H9 (cell line): ENCODE measurements at regions not wholly inside any gene's neighbourhood (a gene's known extent, or its start where the extent isn't known, plus 50 kb on each side); places are given as distances from the start of the nearest gene placed in this dataset.

Source experiments
- DNase-seq: peaks from one replicate; pipeline ENCODE4 v3.0.0-alpha.2; 2017
- H2AFZ ChIP-seq: one replicate; pipeline ENCODE4 v1.6.1; 2013; ENCODE audit warnings: mild to moderate bottlenecking, low read length, control low read depth, moderate library complexity
- H2AK5ac ChIP-seq: 2 replicates; pipeline ENCODE4 v1.6.1; 2013; ENCODE audit warnings: low read length, control low read depth, mixed read lengths; ENCODE audit not compliant: insufficient read length
- H2BK120ac ChIP-seq: one replicate; pipeline ENCODE4 v1.6.1; 2013; ENCODE audit warnings: low read depth, mild to moderate bottlenecking, low read length, control low read depth, inconsistent platforms; ENCODE audit not compliant: poor library complexity, severe bottlenecking
- H2BK12ac ChIP-seq: 2 replicates; pipeline ENCODE4 v1.6.1; 2013; ENCODE audit warnings: low read length, control low read depth, mixed read lengths, low read depth; ENCODE audit not compliant: insufficient read length
- H2BK15ac ChIP-seq: 2 replicates; pipeline ENCODE4 v1.6.1; 2013; ENCODE audit warnings: low read depth, low read length, control low read depth
- H2BK20ac ChIP-seq: one replicate; pipeline ENCODE4 v1.6.1; 2013; ENCODE audit warnings: low read depth, mild to moderate bottlenecking, low read length, control low read depth, inconsistent platforms; ENCODE audit not compliant: poor library complexity, severe bottlenecking
- H2BK5ac ChIP-seq: 2 replicates; pipeline ENCODE4 v1.6.1; 2013; ENCODE audit warnings: low read length, control low read depth, mixed read lengths; ENCODE audit not compliant: insufficient read length
- H3K14ac ChIP-seq: 2 replicates; pipeline ENCODE4 v1.6.1; 2013; ENCODE audit warnings: low read length, control low read depth; ENCODE audit not compliant: insufficient read depth
- H3K18ac ChIP-seq: 2 replicates; pipeline ENCODE4 v1.6.1; 2013; ENCODE audit warnings: low read depth, mild to moderate bottlenecking, mixed read lengths, low read length, control low read depth; ENCODE audit not compliant: insufficient read length
- H3K23ac ChIP-seq: 2 replicates; pipeline ENCODE4 v1.6.1; 2013; ENCODE audit warnings: low read length, control low read depth, mixed read lengths, low read depth; ENCODE audit not compliant: insufficient read length
- H3K23me2 ChIP-seq: 2 replicates; pipeline ENCODE4 v1.6.1; 2013; ENCODE audit warnings: low read depth, mild to moderate bottlenecking, mixed read lengths, low read length, control low read depth; ENCODE audit not compliant: insufficient read length, poor library complexity, severe bottlenecking
- H3K27ac ChIP-seq: 2 replicates; pipeline ENCODE4 v1.5.1; 2013; ENCODE audit warnings: low read length, control low read depth, mixed read lengths, low read depth; ENCODE audit not compliant: insufficient read length
- H3K27me3 ChIP-seq: 2 replicates; pipeline ENCODE4 v1.6.1; 2013; ENCODE audit warnings: low read length, control low read depth, inconsistent platforms; ENCODE audit not compliant: insufficient read depth
- H3K4ac ChIP-seq: 2 replicates; pipeline ENCODE4 v1.6.1; 2013; ENCODE audit warnings: low read depth, mild to moderate bottlenecking, control low read depth, inconsistent platforms, low read length, moderate library complexity
- H3K4me1 ChIP-seq: 2 replicates; pipeline ENCODE4 v1.6.1; 2013; ENCODE audit warnings: low read length, control low read depth, inconsistent platforms; ENCODE audit not compliant: insufficient read depth
- H3K4me2 ChIP-seq: 2 replicates; pipeline ENCODE4 v1.6.1; 2013; ENCODE audit warnings: low read length, control low read depth, mixed read lengths; ENCODE audit not compliant: insufficient read length, insufficient read depth
- H3K56ac ChIP-seq: 2 replicates; pipeline ENCODE4 v1.6.1; 2013; ENCODE audit warnings: low read depth, mild to moderate bottlenecking, mixed read lengths, low read length, control low read depth; ENCODE audit not compliant: insufficient read length
- H3K79me1 ChIP-seq: 2 replicates; pipeline ENCODE4 v1.6.1; 2013; ENCODE audit warnings: low read depth, mild to moderate bottlenecking, moderate library complexity, low read length, control low read depth, inconsistent platforms; ENCODE audit not compliant: insufficient read depth, poor library complexity, severe bottlenecking
- H3K79me2 ChIP-seq: 2 replicates; pipeline ENCODE4 v1.6.1; 2013; ENCODE audit warnings: low read length, control low read depth, inconsistent platforms; ENCODE audit not compliant: insufficient read depth
- H3K9ac ChIP-seq: 2 replicates; pipeline ENCODE4 v1.6.1; 2013; ENCODE audit warnings: low read length, control low read depth, mixed read lengths; ENCODE audit not compliant: insufficient read length; ENCODE audit errors: extremely low read depth
- H3K9me3 ChIP-seq: one replicate; pipeline ENCODE4 v1.6.1; 2013; ENCODE audit warnings: low read depth, low read length, inconsistent platforms; ENCODE audit not compliant: control insufficient read depth
- H3T11ph ChIP-seq: one replicate; pipeline ENCODE4 v1.6.1; 2013; ENCODE audit warnings: mild to moderate bottlenecking, low read length, control low read depth, inconsistent platforms
- H4K20me1 ChIP-seq: one replicate; pipeline ENCODE4 v1.6.1; 2013; ENCODE audit not compliant: control insufficient read depth, insufficient read length, insufficient read depth
- H4K5ac ChIP-seq: 2 replicates; pipeline ENCODE4 v1.6.1; 2013; ENCODE audit warnings: low read depth, mild to moderate bottlenecking, mixed read lengths, low read length, control low read depth; ENCODE audit not compliant: insufficient read length
- H4K8ac ChIP-seq: replicated peaks from 2 replicates; pipeline ENCODE4 v1.6.1; 2013; ENCODE audit warnings: low read length, control low read depth, mixed read lengths, low read depth; ENCODE audit not compliant: insufficient read length
- H4K91ac ChIP-seq: 2 replicates; pipeline ENCODE4 v1.6.1; 2013; ENCODE audit warnings: low read depth, mild to moderate bottlenecking, moderate library complexity, mixed read lengths, low read length, control low read depth; ENCODE audit not compliant: insufficient read length
- H3K27ac Mint-ChIP-seq, 3 experiments: 2 replicates in 2 of 3; 3 replicates in 1 of 3; pipeline ENCODE4 v1.8.0; 2020 to 2021; ENCODE audit warnings: mixed read lengths in 3 of 3, mild to moderate bottlenecking in 1 of 3, moderate library complexity in 1 of 3
- H3K27me3 Mint-ChIP-seq: 2 replicates; pipeline ENCODE4 v1.8.0; 2021; ENCODE audit warnings: low read depth, mild to moderate bottlenecking, moderate library complexity, mixed read lengths
- H3K36me3 Mint-ChIP-seq, 3 experiments: 2 replicates in 2 of 3; 3 replicates in 1 of 3; pipeline ENCODE4 v1.8.0; 2020 to 2021; ENCODE audit warnings: low read depth in 3 of 3, mixed read lengths in 3 of 3; ENCODE audit not compliant: insufficient read depth in 1 of 3
- H3K4me1 Mint-ChIP-seq, 2 experiments: 2 replicates each; pipeline ENCODE4 v1.8.0; 2020; ENCODE audit warnings: mixed read lengths in 2 of 2
- H3K4me3 Mint-ChIP-seq, 2 experiments: 2 replicates in 1 of 2; 3 replicates in 1 of 2; pipeline ENCODE4 v1.8.0; 2020 to 2021; ENCODE audit warnings: mild to moderate bottlenecking in 2 of 2, mixed read lengths in 2 of 2, moderate library complexity in 1 of 2
- H3K9me3 Mint-ChIP-seq, 2 experiments: 2 replicates in 1 of 2; 3 replicates in 1 of 2; pipeline ENCODE4 v1.8.0; 2020; ENCODE audit warnings: mild to moderate bottlenecking in 2 of 2, mixed read lengths in 2 of 2, moderate library complexity in 1 of 2
- WGBS: extraction: QIAGEN DNeasy Blood & Tissue Kit; methylation state at CpG from one replicate; pipeline ENCODE4 v1.1.7; 2013; ENCODE audit warnings: missing lambda C conversion rate, low lambda C conversion rate, mixed read lengths; ENCODE audit not compliant: insufficient read length; ENCODE audit errors: extremely low coverage; 5-methylcytosine and 5-hydroxymethylcytosine counted together
- TF ChIP-seq, protein P1 (sequence below): fragments of 200-600 bp; sonication (generic); conservative IDR thresholded peaks from 3 replicates; pipeline ENCODE4 v1.8.0; 2021; ENCODE audit warnings: antibody characterized with exemption, mild to moderate bottlenecking

DNA sequence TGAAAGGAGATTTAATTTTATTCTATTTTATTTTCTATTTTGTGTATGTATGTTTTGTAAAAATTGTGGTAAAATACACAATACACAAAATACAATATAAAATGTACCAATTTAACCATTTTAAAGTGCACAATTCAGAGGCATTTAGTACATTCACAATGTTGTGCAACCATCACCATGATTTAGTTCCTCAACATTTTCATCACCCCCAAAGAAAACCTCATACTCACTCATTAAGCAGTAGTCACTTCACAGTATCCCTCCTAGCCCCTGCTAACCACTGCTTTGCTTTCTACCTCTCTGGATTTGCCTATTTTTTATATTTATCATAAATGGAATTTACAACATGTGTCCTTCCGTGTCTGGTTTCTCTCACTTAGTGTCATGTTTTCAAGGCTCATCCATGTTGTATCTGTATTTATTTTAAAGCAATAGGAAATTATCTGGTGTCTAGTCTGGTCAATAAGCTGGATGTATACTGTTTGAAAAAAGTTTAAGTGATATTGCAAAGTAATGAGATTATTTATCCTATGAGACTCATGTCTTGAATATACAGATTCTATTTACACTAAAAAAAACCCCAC, 77.9 kb upstream of the GLS start:
- Histone ChIP-seq H4K91ac (no peak overlapping the region), H3K27ac (no peak overlapping the region), H2BK12ac (no peak overlapping the region), H2AFZ (no peak overlapping the region), H4K5ac (no peak overlapping the region), H3K4me2 (no peak overlapping the region), H2BK15ac (no peak overlapping the region), H3K14ac (no peak overlapping the region), H3K79me2 (no peaks in the 10 kb centered on the region), H4K8ac (no peak overlapping the region), H3K9ac (no peak overlapping the region), H3K79me1 (no peaks in the 10 kb centered on the region), H3T11ph (no peak overlapping the region), H2BK20ac (no peak overlapping the region), H3K23me2 (no peaks in the 10 kb centered on the region), H3K4me1 (peaks cover 5% of the 10 kb centered on the region), H3K23ac (no peak overlapping the region), H3K9me3 (no peaks in the 10 kb centered on the region), H4K20me1 (no peaks in the 10 kb centered on the region), H3K27me3 (no peaks in the 10 kb centered on the region), H3K18ac (no peak overlapping the region), H3K56ac (no peak overlapping the region), H2BK120ac (no peak overlapping the region), H2AK5ac (no peak overlapping the region), H2BK5ac (no peak overlapping the region), H3K4ac (no peak overlapping the region)
- H3K27me3 Mint-ChIP-seq: no peaks in the 10 kb centered on the region
- peaks cover 35% of the 10 kb centered on the region in 2 experiments for H3K4me1 Mint-ChIP-seq
- no CpG with 5 or more reads among the region's 1 CpG for WGBS
- DNase-seq: no peak
- no peak overlapping the region for H3K27ac Mint-ChIP-seq
- no peaks in the 10 kb centered on the region for H3K36me3 Mint-ChIP-seq
- TF ChIP-seq, protein P1, sequence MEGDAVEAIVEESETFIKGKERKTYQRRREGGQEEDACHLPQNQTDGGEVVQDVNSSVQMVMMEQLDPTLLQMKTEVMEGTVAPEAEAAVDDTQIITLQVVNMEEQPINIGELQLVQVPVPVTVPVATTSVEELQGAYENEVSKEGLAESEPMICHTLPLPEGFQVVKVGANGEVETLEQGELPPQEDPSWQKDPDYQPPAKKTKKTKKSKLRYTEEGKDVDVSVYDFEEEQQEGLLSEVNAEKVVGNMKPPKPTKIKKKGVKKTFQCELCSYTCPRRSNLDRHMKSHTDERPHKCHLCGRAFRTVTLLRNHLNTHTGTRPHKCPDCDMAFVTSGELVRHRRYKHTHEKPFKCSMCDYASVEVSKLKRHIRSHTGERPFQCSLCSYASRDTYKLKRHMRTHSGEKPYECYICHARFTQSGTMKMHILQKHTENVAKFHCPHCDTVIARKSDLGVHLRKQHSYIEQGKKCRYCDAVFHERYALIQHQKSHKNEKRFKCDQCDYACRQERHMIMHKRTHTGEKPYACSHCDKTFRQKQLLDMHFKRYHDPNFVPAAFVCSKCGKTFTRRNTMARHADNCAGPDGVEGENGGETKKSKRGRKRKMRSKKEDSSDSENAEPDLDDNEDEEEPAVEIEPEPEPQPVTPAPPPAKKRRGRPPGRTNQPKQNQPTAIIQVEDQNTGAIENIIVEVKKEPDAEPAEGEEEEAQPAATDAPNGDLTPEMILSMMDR: no peak
- H3K4me3 Mint-ChIP-seq: no peak overlapping the region
- no peaks in the 10 kb centered on the region for H3K9me3 Mint-ChIP-seq
